T-cell (primary cell): ENCODE measurements at regions not wholly inside any gene's neighbourhood (a gene's known extent, or its start where the extent isn't known, plus 50 kb on each side); places are given as distances from the start of the nearest gene placed in this dataset.
"Not testable (repeated sequence)": the region's sequence is repeated elsewhere in the genome, so short reads cannot be mapped to it uniquely, and the experiment has no call there.

Source experiments
- ATAC-seq, 4 experiments: fragments of 200-7000 bp in 3 of 4; fragments of 150-1000 bp in 1 of 4; cut with Tn5 transposase; replicated peaks in 1 of 4; 1 replicate in 3 of 4; 2 replicates in 1 of 4; pipeline ENCODE4 v1.10.0; 2021; ENCODE audit warnings: moderate library complexity in 3 of 4, mild to moderate bottlenecking in 2 of 4, moderate number of reproducible peaks in 1 of 4
- CTCF ChIA-PET, 2 donors: fragments of 300-600 bp; sonication (Branson Sonifier 250); formaldehyde crosslinking; loops; one replicate each; lab custom pipeline; 2022; ENCODE audit warnings: antibody characterized with exemption in 2 of 2; lab: Charles Lee
- POLR2A ChIA-PET, 2 donors: fragments of 300-600 bp; sonication (Branson Sonifier 250); formaldehyde crosslinking; loops; one replicate each; lab custom pipeline; 2022; ENCODE audit warnings: antibody characterized with exemption in 2 of 2; lab: Charles Lee
- DNase-seq, 35 experiments: peaks; one replicate each; pipeline versions ENCODE4 v3.0.0 to v3.0.0-alpha.2; 2013 to 2023
- H3K27ac ChIP-seq: one replicate; pipeline ENCODE4 v1.5.1; 2013; ENCODE audit warnings: low read length
- H3K27me3 ChIP-seq, 2 experiments: replicated peaks in 1 of 2; 1 replicate in 1 of 2; 2 replicates in 1 of 2; pipeline versions ENCODE4 v1.6.1 to v1.7.0; 2013; ENCODE audit warnings: low read length in 1 of 2, mixed read lengths in 1 of 2; ENCODE audit not compliant: control insufficient read depth in 2 of 2, insufficient read depth in 2 of 2; ENCODE audit errors: extremely low read depth in 1 of 2
- H3K36me3 ChIP-seq, 2 donors: 1 replicate in 1 of 2; 2 replicates in 1 of 2; pipeline versions ENCODE4 v1.6.1 to v1.7.0; 2013; ENCODE audit warnings: low read length in 1 of 2; ENCODE audit not compliant: control insufficient read depth in 2 of 2, insufficient read depth in 1 of 2; ENCODE audit errors: extremely low read depth in 1 of 2
- H3K4me1 ChIP-seq, 2 experiments: 1 replicate in 1 of 2; 2 replicates in 1 of 2; pipeline versions ENCODE4 v1.6.1 to v1.7.0; 2013; ENCODE audit warnings: low read length in 2 of 2, mixed read lengths in 1 of 2; ENCODE audit not compliant: insufficient read depth in 2 of 2, control insufficient read depth in 1 of 2; ENCODE audit errors: extremely low read depth in 1 of 2
- H3K4me3 ChIP-seq, 2 donors: 1 replicate in 1 of 2; 2 replicates in 1 of 2; pipeline versions ENCODE4 v1.5.1 to v1.7.0; 2013; ENCODE audit warnings: mild to moderate bottlenecking in 2 of 2, low read length in 1 of 2, moderate library complexity in 1 of 2; ENCODE audit not compliant: control insufficient read depth in 1 of 2; ENCODE audit errors: extremely low read depth in 1 of 2
- H3K9me3 ChIP-seq: 2 replicates; pipeline ENCODE4 v1.7.0; 2013
- H3K27ac Mint-ChIP-seq, 2 donors: one replicate each; pipeline ENCODE4 v1.8.0; 2020 to 2021; ENCODE audit warnings: mild to moderate bottlenecking in 2 of 2, mixed read lengths in 2 of 2
- H3K27me3 Mint-ChIP-seq, 2 donors: one replicate each; pipeline ENCODE4 v1.8.0; 2021 to 2022; ENCODE audit warnings: mixed read lengths in 2 of 2
- H3K36me3 Mint-ChIP-seq: one replicate; pipeline ENCODE4 v1.8.0; 2021; ENCODE audit warnings: mixed read lengths
- H3K4me1 Mint-ChIP-seq, 3 donors: one replicate each; pipeline ENCODE4 v1.8.0; 2020 to 2022; ENCODE audit warnings: mixed read lengths in 3 of 3, mild to moderate bottlenecking in 1 of 3
- H3K4me3 Mint-ChIP-seq, 3 donors: one replicate each; pipeline ENCODE4 v1.8.0; 2020 to 2022; ENCODE audit warnings: mild to moderate bottlenecking in 3 of 3, mixed read lengths in 3 of 3, moderate library complexity in 3 of 3
- H3K9me3 Mint-ChIP-seq, 3 donors: one replicate each; pipeline ENCODE4 v1.8.0; 2020 to 2022; ENCODE audit warnings: mixed read lengths in 3 of 3
- WGBS: methylation state at CpG from one replicate; pipeline ENCODE4 v1.1.5; 2013; ENCODE audit warnings: missing lambda C conversion rate; ENCODE audit not compliant: insufficient coverage; 5-methylcytosine and 5-hydroxymethylcytosine counted together

GRCh38 chr7:28900311-28900710 lies 57.8 kb downstream of the TRIL start:
- DNase-seq, result no peak
- no peaks in the 10 kb centered on the region for H3K36me3 ChIP-seq
- no peaks in the 10 kb centered on the region for H3K9me3 ChIP-seq
- no CpG with 5 or more reads among the region's 1 CpG for WGBS
- Mint-ChIP-seq H3K27ac (no peak overlapping the region), H3K9me3 (no peaks in the 10 kb centered on the region), H3K4me3 (no peak overlapping the region), H3K27me3 (peaks cover 14 to 20% of the 10 kb centered on the region in 2 donors), H3K36me3 (no peaks in the 10 kb centered on the region), H3K4me1 (no peaks in the 10 kb centered on the region)
- no peaks in the 10 kb centered on the region for H3K27me3 ChIP-seq
- ChIA-PET CTCF (no interaction called here), POLR2A (no interaction called here)
- H3K4me3 ChIP-seq, result no peak overlapping the region
- no peak for ATAC-seq
- no peak overlapping the region for H3K27ac ChIP-seq
- no peaks in the 10 kb centered on the region for H3K4me1 ChIP-seq

GRCh38 chr7:28893888-28894287 lies 64.2 kb downstream of the TRIL start:
- H3K27ac ChIP-seq, result no peak overlapping the region
- H3K4me3 ChIP-seq, result no peak overlapping the region
- CTCF ChIA-PET, result no interaction called here
- no peak for DNase-seq
- Mint-ChIP-seq H3K4me3 (no peak overlapping the region), H3K4me1 (no peaks in the 10 kb centered on the region), H3K36me3 (no peaks in the 10 kb centered on the region), H3K27me3 (peaks cover 0 to 15% of the 10 kb centered on the region in 2 donors), H3K27ac (no peak overlapping the region), H3K9me3 (no peaks in the 10 kb centered on the region)
- no peaks in the 10 kb centered on the region for H3K9me3 ChIP-seq
- H3K36me3 ChIP-seq, result no peaks in the 10 kb centered on the region
- ATAC-seq, result no peak
- WGBS, result 88% methylated on average over 3 of the region's 6 CpGs
- POLR2A ChIA-PET, result no interaction called here
- H3K4me1 ChIP-seq, result no peaks in the 10 kb centered on the region
- no peaks in the 10 kb centered on the region for H3K27me3 ChIP-seq

GRCh38 chr7:28891876-28892234 lies 66.3 kb downstream of the TRIL start:
- CTCF ChIA-PET, H3K4me1 Mint-ChIP-seq, H3K4me1 ChIP-seq, H3K36me3 ChIP-seq, H3K9me3 ChIP-seq, ATAC-seq, H3K27me3 ChIP-seq, H3K36me3 Mint-ChIP-seq, DNase-seq, H3K27ac Mint-ChIP-seq, H3K4me3 ChIP-seq, H3K9me3 Mint-ChIP-seq, POLR2A ChIA-PET, H3K4me3 Mint-ChIP-seq, H3K27ac ChIP-seq: not testable (repeated sequence)
- peaks cover 9 to 19% of the 10 kb centered on the region in 2 donors for H3K27me3 Mint-ChIP-seq

- Histone ChIP-seq H3K36me3 (no peaks in the 10 kb centered on the region), H3K4me1 (no peaks in the 10 kb centered on the region), H3K4me3 (no peak overlapping the region), H3K9me3 (no peaks in the 10 kb centered on the region), H3K27me3 (no peaks in the 10 kb centered on the region), H3K27ac (no peak overlapping the region)
- no peaks in the 10 kb centered on the region for H3K9me3 Mint-ChIP-seq
- no peak overlapping the region for H3K4me3 Mint-ChIP-seq
- WGBS, result 20% methylated on average over 2 of the region's 5 CpGs
- no peak overlapping the region for H3K27ac Mint-ChIP-seq
- no peak for ATAC-seq
- no peak for DNase-seq
- ChIA-PET POLR2A (no interaction called here), CTCF (no interaction called here)
- no peaks in the 10 kb centered on the region for H3K4me1 Mint-ChIP-seq
- peaks cover 9 to 22% of the 10 kb centered on the region in 2 donors for H3K27me3 Mint-ChIP-seq
- no peaks in the 10 kb centered on the region for H3K36me3 Mint-ChIP-seq
Measured at GRCh38 chr7:28891192-28891875, 66.8 kb downstream of the TRIL start.

- no peak for ATAC-seq
Measured at GRCh38 chr7:28890137-28890536, 68.0 kb downstream of the TRIL start.

GRCh38 chr7:28889290-28889689 lies 68.8 kb downstream of the TRIL start:
- Mint-ChIP-seq H3K27me3 (peaks cover 16 to 34% of the 10 kb centered on the region in 2 donors), H3K27ac (no peak overlapping the region), H3K4me3 (no peak overlapping the region), H3K4me1 (no peaks in the 10 kb centered on the region), H3K9me3 (no peaks in the 10 kb centered on the region), H3K36me3 (no peaks in the 10 kb centered on the region)
- H3K27ac ChIP-seq, result no peak overlapping the region
- no peak overlapping the region for H3K4me3 ChIP-seq
- no peaks in the 10 kb centered on the region for H3K27me3 ChIP-seq
- no peaks in the 10 kb centered on the region for H3K36me3 ChIP-seq
- DNase-seq (no peak), ATAC-seq (no peak)
- ChIA-PET CTCF (no interaction called here), POLR2A (no interaction called here)
- H3K4me1 ChIP-seq, result no peaks in the 10 kb centered on the region
- 80% methylated on average over 2 of the region's 4 CpGs for WGBS
- H3K9me3 ChIP-seq, result no peaks in the 10 kb centered on the region

More at GRCh38 chr7:28890137-28890536, 68.0 kb downstream of the TRIL start:
- Mint-ChIP-seq H3K27me3 (peaks cover 13 to 30% of the 10 kb centered on the region in 2 donors), H3K36me3 (no peaks in the 10 kb centered on the region), H3K4me3 (no peak overlapping the region), H3K27ac (no peak overlapping the region), H3K4me1 (no peaks in the 10 kb centered on the region), H3K9me3 (no peaks in the 10 kb centered on the region)
- H3K36me3 ChIP-seq, result no peaks in the 10 kb centered on the region
- no peaks in the 10 kb centered on the region for H3K27me3 ChIP-seq
- ChIA-PET POLR2A (no interaction called here), CTCF (no interaction called here)
- no peaks in the 10 kb centered on the region for H3K4me1 ChIP-seq
- 81% methylated on average over 3 of the region's 7 CpGs for WGBS
- H3K9me3 ChIP-seq, result no peaks in the 10 kb centered on the region
- DNase-seq, result no peak
- no peak overlapping the region for H3K4me3 ChIP-seq
- H3K27ac ChIP-seq, result no peak overlapping the region

GRCh38 chr7:28885771-28886170 lies 72.4 kb downstream of the TRIL start:
- peaks cover 26 to 46% of the 10 kb centered on the region in 2 donors for H3K27me3 Mint-ChIP-seq
- H3K9me3 Mint-ChIP-seq, result no peaks in the 10 kb centered on the region
- peaks cover 0 to 4% of the 10 kb centered on the region in 2 experiments for H3K27me3 ChIP-seq
- ChIA-PET POLR2A (no interaction called here), CTCF (no interaction called here)
- no peaks in the 10 kb centered on the region for H3K4me1 ChIP-seq
- H3K4me3 ChIP-seq, result no peak overlapping the region
- WGBS, result 89% methylated on average over 1 of the region's 2 CpGs
- H3K4me1 Mint-ChIP-seq, result no peaks in the 10 kb centered on the region
- no peak overlapping the region for H3K27ac Mint-ChIP-seq
- ATAC-seq, result no peak
- no peak overlapping the region for H3K4me3 Mint-ChIP-seq
- no peak overlapping the region for H3K27ac ChIP-seq
- H3K36me3 Mint-ChIP-seq, result no peaks in the 10 kb centered on the region
- H3K9me3 ChIP-seq, result no peaks in the 10 kb centered on the region
- no peak for DNase-seq
- H3K36me3 ChIP-seq, result no peaks in the 10 kb centered on the region
